Stimulated activated naive B cell treated with anti-CD40 and anti-IgM and Interleukin-4, amounts not matched to agents 10 μg/mL and 1 μg/mL and 100 μg/mL, for 72 hours (primary cell): ENCODE measurements at regions not wholly inside any gene's neighbourhood (a gene's known extent, or its start where the extent isn't known, plus 50 kb on each side); places are given as distances from the start of the nearest gene placed in this dataset.
"Not testable (repeated sequence)": the region's sequence is repeated elsewhere in the genome, so short reads cannot be mapped to it uniquely, and the experiment has no call there.

ENCODE experiments used
- ATAC-seq, 2 donors: fragments of 150-1000 bp; cut with Tn5 transposase; replicated peaks; 2 replicates each; pipeline ENCODE4 v1.10.0; 2021; ENCODE audit warnings: moderate library complexity in 1 of 2
- DNase-seq: peaks from one replicate; pipeline ENCODE4 v3.0.0; 2021
- H3K27ac Mint-ChIP-seq: one replicate; pipeline ENCODE4 v1.8.0; 2022; ENCODE audit warnings: mild to moderate bottlenecking, mixed read lengths
- H3K27me3 Mint-ChIP-seq, 2 donors: one replicate each; pipeline ENCODE4 v1.8.0; 2022; ENCODE audit warnings: mixed read lengths in 2 of 2
- H3K36me3 Mint-ChIP-seq, 2 donors: one replicate each; pipeline ENCODE4 v1.8.0; 2022; ENCODE audit warnings: mixed read lengths in 2 of 2, mild to moderate bottlenecking in 1 of 2
- H3K4me1 Mint-ChIP-seq, 2 donors: one replicate each; pipeline ENCODE4 v1.8.0; 2022; ENCODE audit warnings: mixed read lengths in 2 of 2, mild to moderate bottlenecking in 1 of 2
- H3K4me3 Mint-ChIP-seq, 2 donors: one replicate each; pipeline ENCODE4 v1.8.0; 2022; ENCODE audit warnings: mild to moderate bottlenecking in 2 of 2, mixed read lengths in 2 of 2, moderate library complexity in 1 of 2
- H3K9me3 Mint-ChIP-seq, 2 donors: one replicate each; pipeline ENCODE4 v1.8.0; 2022; ENCODE audit warnings: mixed read lengths in 2 of 2, mild to moderate bottlenecking in 1 of 2

- H3K4me3 Mint-ChIP-seq, result no peak overlapping the region
- no peak for ATAC-seq
These were observed 470.4 kb upstream of the EPHA7 start for GRCh38 chr6:93889713-93890112.

GRCh38 chr6:93886416-93886815 is 467.1 kb upstream of the EPHA7 start:
- H3K4me1 Mint-ChIP-seq, result no peaks in the 10 kb centered on the region
- no peaks in the 10 kb centered on the region for H3K9me3 Mint-ChIP-seq
- H3K36me3 Mint-ChIP-seq, result no peaks in the 10 kb centered on the region
- H3K27ac Mint-ChIP-seq, result no peak overlapping the region
- no peaks in the 10 kb centered on the region for H3K27me3 Mint-ChIP-seq
- H3K4me3 Mint-ChIP-seq, result no peak overlapping the region
- no peak for DNase-seq
- no peak for ATAC-seq

More at GRCh38 chr6:93889713-93890112, 470.4 kb upstream of the EPHA7 start:
- H3K9me3 Mint-ChIP-seq, result no peaks in the 10 kb centered on the region
- H3K36me3 Mint-ChIP-seq, result no peaks in the 10 kb centered on the region
- no peaks in the 10 kb centered on the region for H3K4me1 Mint-ChIP-seq
- no peak overlapping the region for H3K27ac Mint-ChIP-seq
- no peaks in the 10 kb centered on the region for H3K27me3 Mint-ChIP-seq
- no peak for DNase-seq

GRCh38 chr6:93859971-93860370 is 440.6 kb upstream of the EPHA7 start:
- Mint-ChIP-seq H3K27ac (no peak overlapping the region), H3K4me3 (no peak overlapping the region), H3K36me3 (no peaks in the 10 kb centered on the region), H3K4me1 (no peaks in the 10 kb centered on the region), H3K9me3 (peaks cover 0 to 4% of the 10 kb centered on the region in 2 donors), H3K27me3 (no peaks in the 10 kb centered on the region)
- ATAC-seq (no peak), DNase-seq (no peak)

GRCh38 chr6:93858213-93858612 is 438.9 kb upstream of the EPHA7 start:
- Mint-ChIP-seq H3K27me3 (no peaks in the 10 kb centered on the region), H3K4me3 (no peak overlapping the region), H3K27ac (no peak overlapping the region), H3K36me3 (no peaks in the 10 kb centered on the region), H3K4me1 (no peaks in the 10 kb centered on the region), H3K9me3 (peaks cover 0 to 6% of the 10 kb centered on the region in 2 donors)
- ATAC-seq (no peak), DNase-seq (no peak)

- H3K36me3 Mint-ChIP-seq, result no peaks in the 10 kb centered on the region
- peaks cover 0 to 1% of the 10 kb centered on the region in 2 donors for H3K9me3 Mint-ChIP-seq
- DNase-seq (no peak), ATAC-seq (no peak)
- H3K27me3 Mint-ChIP-seq, result no peaks in the 10 kb centered on the region
- no peak overlapping the region for H3K4me3 Mint-ChIP-seq
- H3K27ac Mint-ChIP-seq, result no peak overlapping the region
- no peaks in the 10 kb centered on the region for H3K4me1 Mint-ChIP-seq
These were observed 430.5 kb upstream of the EPHA7 start for GRCh38 chr6:93849857-93850256.

GRCh38 chr6:93848031-93848742 is 428.8 kb upstream of the EPHA7 start:
- no peak for ATAC-seq
- H3K4me3 Mint-ChIP-seq, result no peak overlapping the region
- no peaks in the 10 kb centered on the region for H3K4me1 Mint-ChIP-seq
- H3K9me3 Mint-ChIP-seq, result no peaks in the 10 kb centered on the region
- H3K27me3 Mint-ChIP-seq, result no peaks in the 10 kb centered on the region
- no peaks in the 10 kb centered on the region for H3K36me3 Mint-ChIP-seq
- H3K27ac Mint-ChIP-seq, result no peak overlapping the region
- no peak for DNase-seq

- H3K27ac Mint-ChIP-seq, result no peak overlapping the region
- DNase-seq, result no peak
- no peaks in the 10 kb centered on the region for H3K36me3 Mint-ChIP-seq
- peaks cover 3 to 4% of the 10 kb centered on the region in 2 donors for H3K9me3 Mint-ChIP-seq
- no peaks in the 10 kb centered on the region for H3K4me1 Mint-ChIP-seq
- no peak overlapping the region for H3K4me3 Mint-ChIP-seq
- no peak for ATAC-seq
- H3K27me3 Mint-ChIP-seq, result no peaks in the 10 kb centered on the region
These were observed 422.8 kb upstream of the EPHA7 start for GRCh38 chr6:93842178-93842577.

GRCh38 chr6:93835451-93836145 is 416.2 kb upstream of the EPHA7 start:
- not testable (repeated sequence) for H3K27ac Mint-ChIP-seq, H3K36me3 Mint-ChIP-seq, H3K4me1 Mint-ChIP-seq, DNase-seq, ATAC-seq, H3K9me3 Mint-ChIP-seq, H3K27me3 Mint-ChIP-seq, H3K4me3 Mint-ChIP-seq

- H3K27ac Mint-ChIP-seq, H3K9me3 Mint-ChIP-seq, H3K4me1 Mint-ChIP-seq, H3K4me3 Mint-ChIP-seq, ATAC-seq, H3K27me3 Mint-ChIP-seq, H3K36me3 Mint-ChIP-seq, DNase-seq: not testable (repeated sequence)
These were observed 415.7 kb upstream of the EPHA7 start for GRCh38 chr6:93835026-93835425.

- not testable (repeated sequence) for H3K36me3 Mint-ChIP-seq, H3K9me3 Mint-ChIP-seq, H3K4me1 Mint-ChIP-seq, H3K4me3 Mint-ChIP-seq, H3K27ac Mint-ChIP-seq, DNase-seq, ATAC-seq, H3K27me3 Mint-ChIP-seq
These were observed 414.0 kb upstream of the EPHA7 start for GRCh38 chr6:93833326-93833725.

- not testable (repeated sequence) for H3K4me1 Mint-ChIP-seq, DNase-seq, H3K36me3 Mint-ChIP-seq, H3K27me3 Mint-ChIP-seq, H3K27ac Mint-ChIP-seq, H3K9me3 Mint-ChIP-seq, H3K4me3 Mint-ChIP-seq, ATAC-seq
These were observed 410.4 kb upstream of the EPHA7 start for GRCh38 chr6:93829757-93830156.

GRCh38 chr6:93829009-93829408 is 409.6 kb upstream of the EPHA7 start:
- ATAC-seq (no peak), DNase-seq (no peak)
- Mint-ChIP-seq H3K4me1 (no peaks in the 10 kb centered on the region), H3K27me3 (no peaks in the 10 kb centered on the region), H3K9me3 (no peaks in the 10 kb centered on the region), H3K36me3 (no peaks in the 10 kb centered on the region), H3K27ac (no peak overlapping the region), H3K4me3 (no peak overlapping the region)

- DNase-seq (no peak), ATAC-seq (no peak)
- H3K36me3 Mint-ChIP-seq, result no peaks in the 10 kb centered on the region
- no peaks in the 10 kb centered on the region for H3K4me1 Mint-ChIP-seq
- no peak overlapping the region for H3K27ac Mint-ChIP-seq
- H3K27me3 Mint-ChIP-seq, result no peaks in the 10 kb centered on the region
- no peak overlapping the region for H3K4me3 Mint-ChIP-seq
- H3K9me3 Mint-ChIP-seq, result no peaks in the 10 kb centered on the region
These were observed 409.2 kb upstream of the EPHA7 start for GRCh38 chr6:93828553-93828952.

GRCh38 chr6:93827728-93828127 is 408.4 kb upstream of the EPHA7 start:
- Mint-ChIP-seq H3K27me3 (no peaks in the 10 kb centered on the region), H3K27ac (no peak overlapping the region), H3K4me3 (no peak overlapping the region), H3K36me3 (no peaks in the 10 kb centered on the region), H3K4me1 (no peaks in the 10 kb centered on the region), H3K9me3 (no peaks in the 10 kb centered on the region)
- ATAC-seq (no peak), DNase-seq (no peak)

- H3K36me3 Mint-ChIP-seq, result no peaks in the 10 kb centered on the region
- H3K9me3 Mint-ChIP-seq, result no peaks in the 10 kb centered on the region
- H3K4me3 Mint-ChIP-seq, result no peak overlapping the region
- H3K27me3 Mint-ChIP-seq, result no peaks in the 10 kb centered on the region
- no peaks in the 10 kb centered on the region for H3K4me1 Mint-ChIP-seq
- ATAC-seq (no peak), DNase-seq (no peak)
- H3K27ac Mint-ChIP-seq, result no peak overlapping the region
These were observed 406.6 kb upstream of the EPHA7 start for GRCh38 chr6:93825950-93826349.
